ENCODE measurements at regions not wholly inside any gene's neighbourhood (a gene's known extent, or its start where the extent isn't known, plus 50 kb on each side); places are given as distances from the start of the nearest gene placed in this dataset.

DNA sequence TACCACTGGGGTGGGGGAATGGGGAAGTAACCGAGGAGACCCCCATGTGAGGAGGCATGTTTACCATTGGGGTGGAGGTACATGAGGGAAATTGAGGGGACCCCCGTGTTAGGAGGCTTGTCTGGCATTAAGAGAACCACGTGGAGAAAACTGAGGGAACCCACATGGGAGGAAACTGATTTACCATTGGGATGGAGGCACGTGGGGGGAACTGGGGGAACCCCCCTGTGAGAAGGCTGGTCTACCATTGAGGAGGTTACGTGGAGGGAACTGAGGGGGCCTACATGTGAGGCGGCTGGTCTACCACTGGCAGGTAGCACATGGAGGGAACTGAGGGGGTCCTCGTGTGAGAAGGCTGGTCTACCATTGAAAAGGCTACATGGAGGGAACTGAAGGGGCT, 159.4 kb downstream of the FBLN2 start:
- TF ChIP-seq, protein P1, sequence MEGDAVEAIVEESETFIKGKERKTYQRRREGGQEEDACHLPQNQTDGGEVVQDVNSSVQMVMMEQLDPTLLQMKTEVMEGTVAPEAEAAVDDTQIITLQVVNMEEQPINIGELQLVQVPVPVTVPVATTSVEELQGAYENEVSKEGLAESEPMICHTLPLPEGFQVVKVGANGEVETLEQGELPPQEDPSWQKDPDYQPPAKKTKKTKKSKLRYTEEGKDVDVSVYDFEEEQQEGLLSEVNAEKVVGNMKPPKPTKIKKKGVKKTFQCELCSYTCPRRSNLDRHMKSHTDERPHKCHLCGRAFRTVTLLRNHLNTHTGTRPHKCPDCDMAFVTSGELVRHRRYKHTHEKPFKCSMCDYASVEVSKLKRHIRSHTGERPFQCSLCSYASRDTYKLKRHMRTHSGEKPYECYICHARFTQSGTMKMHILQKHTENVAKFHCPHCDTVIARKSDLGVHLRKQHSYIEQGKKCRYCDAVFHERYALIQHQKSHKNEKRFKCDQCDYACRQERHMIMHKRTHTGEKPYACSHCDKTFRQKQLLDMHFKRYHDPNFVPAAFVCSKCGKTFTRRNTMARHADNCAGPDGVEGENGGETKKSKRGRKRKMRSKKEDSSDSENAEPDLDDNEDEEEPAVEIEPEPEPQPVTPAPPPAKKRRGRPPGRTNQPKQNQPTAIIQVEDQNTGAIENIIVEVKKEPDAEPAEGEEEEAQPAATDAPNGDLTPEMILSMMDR (IDR thresholded peaks at IDR 0.05) = no peak
- TF ChIP-seq IRF2 (CRISPR knock-in tag; IDR thresholded peaks at IDR 0.05; ENCODE audit: borderline replicate concordance, low read depth) (no peak), NFYB (CRISPR knock-in tag; conservative IDR thresholded peaks at IDR 0.05; ENCODE audit: low read depth) (no peak), ETV6 (CRISPR knock-in tag; IDR thresholded peaks at IDR 0.05) (no peak), ZBTB21 (CRISPR knock-in tag; IDR thresholded peaks at IDR 0.05; ENCODE audit: borderline replicate concordance) (no peak)
- TF ChIP-seq, protein P2, sequence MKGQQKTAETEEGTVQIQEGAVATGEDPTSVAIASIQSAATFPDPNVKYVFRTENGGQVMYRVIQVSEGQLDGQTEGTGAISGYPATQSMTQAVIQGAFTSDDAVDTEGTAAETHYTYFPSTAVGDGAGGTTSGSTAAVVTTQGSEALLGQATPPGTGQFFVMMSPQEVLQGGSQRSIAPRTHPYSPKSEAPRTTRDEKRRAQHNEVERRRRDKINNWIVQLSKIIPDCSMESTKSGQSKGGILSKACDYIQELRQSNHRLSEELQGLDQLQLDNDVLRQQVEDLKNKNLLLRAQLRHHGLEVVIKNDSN (CRISPR knock-in tag; IDR thresholded peaks at IDR 0.05) = no peak
- TF ChIP-seq, protein P3, sequence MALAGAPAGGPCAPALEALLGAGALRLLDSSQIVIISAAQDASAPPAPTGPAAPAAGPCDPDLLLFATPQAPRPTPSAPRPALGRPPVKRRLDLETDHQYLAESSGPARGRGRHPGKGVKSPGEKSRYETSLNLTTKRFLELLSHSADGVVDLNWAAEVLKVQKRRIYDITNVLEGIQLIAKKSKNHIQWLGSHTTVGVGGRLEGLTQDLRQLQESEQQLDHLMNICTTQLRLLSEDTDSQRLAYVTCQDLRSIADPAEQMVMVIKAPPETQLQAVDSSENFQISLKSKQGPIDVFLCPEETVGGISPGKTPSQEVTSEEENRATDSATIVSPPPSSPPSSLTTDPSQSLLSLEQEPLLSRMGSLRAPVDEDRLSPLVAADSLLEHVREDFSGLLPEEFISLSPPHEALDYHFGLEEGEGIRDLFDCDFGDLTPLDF (CRISPR knock-in tag; IDR thresholded peaks at IDR 0.05) = no peak
